ENCODE measurements at regions not wholly inside any gene's neighbourhood (a gene's known extent, or its start where the extent isn't known, plus 50 kb on each side); places are given as distances from the start of the nearest gene placed in this dataset.

GRCh38 chr20:58092353-58092752, 136.1 kb downstream of the ANKRD60 start:
- H3K27ac Mint-ChIP-seq: no peak overlapping the region

GRCh38 chr20:58091810-58092209, 136.6 kb downstream of the ANKRD60 start:
- H3K27ac Mint-ChIP-seq: peak overlapping the region in 1 of 3 experiments; percentile 1
- no peak for TF ChIP-seq CTCF (IDR thresholded peaks at IDR 0.05; ENCODE audit: unreplicated experiment in 3 of 3)
- peaks cover 12% of the 10 kb centered on the region for H3K27me3 Mint-ChIP-seq (ENCODE audit: low read depth)
- no peaks in the 10 kb centered on the region for H3K36me3 Mint-ChIP-seq (ENCODE audit: low read depth)
- no peak overlapping the region for H3K4me3 Mint-ChIP-seq
- no peaks in the 10 kb centered on the region for H3K9me3 Mint-ChIP-seq
- peaks cover 17% of the 10 kb centered on the region for H3K4me1 Mint-ChIP-seq

More at GRCh38 chr20:58092353-58092752, 136.1 kb downstream of the ANKRD60 start:
- no peaks in the 10 kb centered on the region for H3K36me3 Mint-ChIP-seq (ENCODE audit: low read depth)
- H3K9me3 Mint-ChIP-seq: no peaks in the 10 kb centered on the region
- H3K4me3 Mint-ChIP-seq: no peak overlapping the region
- peaks cover 18% of the 10 kb centered on the region for H3K4me1 Mint-ChIP-seq
- H3K27me3 Mint-ChIP-seq (ENCODE audit: low read depth): peaks cover 12% of the 10 kb centered on the region
- no peak for TF ChIP-seq CTCF (IDR thresholded peaks at IDR 0.05; ENCODE audit: unreplicated experiment in 3 of 3)

- H3K36me3 Mint-ChIP-seq (ENCODE audit: low read depth): no peaks in the 10 kb centered on the region
- no peak for TF ChIP-seq CTCF (IDR thresholded peaks at IDR 0.05; ENCODE audit: unreplicated experiment in 3 of 3)
- H3K27ac Mint-ChIP-seq: no peak overlapping the region
Measured at GRCh38 chr20:58090161-58090560, 138.3 kb downstream of the ANKRD60 start.

GRCh38 chr20:58088625-58089024, 139.8 kb downstream of the ANKRD60 start:
- H3K36me3 Mint-ChIP-seq (ENCODE audit: low read depth): no peaks in the 10 kb centered on the region
- no peak overlapping the region for H3K27ac Mint-ChIP-seq
- TF ChIP-seq CTCF (IDR thresholded peaks at IDR 0.05; ENCODE audit: unreplicated experiment in 3 of 3): no peak
- H3K27me3 Mint-ChIP-seq (ENCODE audit: low read depth): peaks cover 11% of the 10 kb centered on the region
- H3K9me3 Mint-ChIP-seq: peaks cover 3% of the 10 kb centered on the region
- H3K4me1 Mint-ChIP-seq: peaks cover 25% of the 10 kb centered on the region
- no peak overlapping the region for H3K4me3 Mint-ChIP-seq

More at GRCh38 chr20:58090161-58090560, 138.3 kb downstream of the ANKRD60 start:
- no peak overlapping the region for H3K4me3 Mint-ChIP-seq
- H3K4me1 Mint-ChIP-seq: peaks cover 25% of the 10 kb centered on the region
- peaks cover 12% of the 10 kb centered on the region for H3K27me3 Mint-ChIP-seq (ENCODE audit: low read depth)
- H3K9me3 Mint-ChIP-seq: no peaks in the 10 kb centered on the region

- TF ChIP-seq CTCF (IDR thresholded peaks at IDR 0.05; ENCODE audit: unreplicated experiment in 3 of 3): no peak
- Mint-ChIP-seq H3K36me3 (ENCODE audit: low read depth) (no peaks in the 10 kb centered on the region), H3K27ac (peak overlapping the region in 1 of 3 experiments; percentile 54), H3K4me1 (peaks cover 25% of the 10 kb centered on the region), H3K27me3 (ENCODE audit: low read depth) (peaks cover 8% of the 10 kb centered on the region), H3K9me3 (peaks cover 3% of the 10 kb centered on the region), H3K4me3 (no peak overlapping the region)
Measured at GRCh38 chr20:58088105-58088504, 140.3 kb downstream of the ANKRD60 start.

- peaks cover 25% of the 10 kb centered on the region for H3K4me1 Mint-ChIP-seq
- H3K36me3 Mint-ChIP-seq (ENCODE audit: low read depth): no peaks in the 10 kb centered on the region
- H3K27ac Mint-ChIP-seq: peak overlapping the region; percentile 20 to 54 (median 23)
- peak in 1 of 3 experiments; percentile 3 for TF ChIP-seq CTCF (IDR thresholded peaks at IDR 0.05; ENCODE audit: unreplicated experiment in 3 of 3)
- H3K4me3 Mint-ChIP-seq: no peak overlapping the region
- peaks cover 3% of the 10 kb centered on the region for H3K9me3 Mint-ChIP-seq
- peaks cover 8% of the 10 kb centered on the region for H3K27me3 Mint-ChIP-seq (ENCODE audit: low read depth)
Measured at GRCh38 chr20:58087562-58087858, 140.9 kb downstream of the ANKRD60 start.
